Liver (tissue), 6 donors: ENCODE measurements at regions not wholly inside any gene's neighbourhood (a gene's known extent, or its start where the extent isn't known, plus 50 kb on each side); places are given as distances from the start of the nearest gene placed in this dataset.
"Not testable (repeated sequence)": the region's sequence is repeated elsewhere in the genome, so short reads cannot be mapped to it uniquely, and the experiment has no call there.

Experiments
- DNase-seq: peaks from one replicate; pipeline ENCODE4 v3.0.0-alpha.2; 2017; ENCODE audit warnings: low spot score
- H3K27ac ChIP-seq, 2 donors: one replicate each; pipeline ENCODE4 v1.7.0; 2013; ENCODE audit warnings: inconsistent platforms in 2 of 2, low read length in 2 of 2, control low read depth in 1 of 2, low read depth in 1 of 2, mild to moderate bottlenecking in 1 of 2
- H3K27me3 ChIP-seq, 4 donors: one replicate each; pipeline versions ENCODE4 v1.6.1 to v1.7.0; 2013; ENCODE audit warnings: low read length in 3 of 4, inconsistent platforms in 1 of 4, mild to moderate bottlenecking in 1 of 4, moderate library complexity in 1 of 4; ENCODE audit not compliant: control insufficient read depth in 4 of 4, insufficient read depth in 4 of 4
- H3K36me3 ChIP-seq, 4 donors: one replicate each; pipeline versions ENCODE4 v1.6.1 to v1.7.0; 2013; ENCODE audit warnings: low read length in 3 of 4, mild to moderate bottlenecking in 3 of 4, low read depth in 1 of 4, moderate library complexity in 1 of 4; ENCODE audit not compliant: control insufficient read depth in 4 of 4, insufficient read depth in 3 of 4
- H3K4me1 ChIP-seq, 4 donors: one replicate each; pipeline versions ENCODE4 v1.6.1 to v1.7.0; 2013; ENCODE audit warnings: low read length in 3 of 4, mild to moderate bottlenecking in 3 of 4, moderate library complexity in 1 of 4; ENCODE audit not compliant: control insufficient read depth in 4 of 4, insufficient read depth in 4 of 4
- H3K4me3 ChIP-seq, 3 donors: one replicate each; pipeline versions ENCODE4 v1.6.1 to v1.7.0; 2013; ENCODE audit warnings: low read length in 3 of 3, control low read depth in 1 of 3, low read depth in 1 of 3, mild to moderate bottlenecking in 1 of 3
- H3K9ac ChIP-seq, 2 donors: one replicate each; pipeline ENCODE4 v1.7.0; 2013; ENCODE audit warnings: low read length in 2 of 2, mild to moderate bottlenecking in 2 of 2, moderate library complexity in 2 of 2, control low read depth in 1 of 2, low read depth in 1 of 2
- H3K9me3 ChIP-seq, 4 donors: one replicate each; pipeline versions ENCODE4 v1.6.1 to v1.7.0; 2013; ENCODE audit warnings: low read length in 3 of 4; ENCODE audit not compliant: control insufficient read depth in 4 of 4
- WGBS: extraction: QIAGEN DNeasy Blood & Tissue Kit; methylation state at CpG from one replicate; pipeline ENCODE4 v1.1.7; 2013; 5-methylcytosine and 5-hydroxymethylcytosine counted together
- donor health status: healthy.
- donor health status: healthy.
- donor health status: healthy.

- Histone ChIP-seq H3K4me3 (peak overlapping the region in 1 of 3 donors; percentile 41), H3K9me3 (peaks cover 2 to 11% (median 7%) of the 10 kb centered on the region in 4 donors)
- not testable (repeated sequence) for H3K4me1 ChIP-seq, H3K36me3 ChIP-seq, H3K27me3 ChIP-seq, H3K9ac ChIP-seq, DNase-seq, H3K27ac ChIP-seq
- 60% methylated on average over 14 of the region's 14 CpGs for WGBS
Measured at GRCh38 chr21:8757399-8758093, 1763.8 kb upstream of the TPTE start.

GRCh38 chr21:8758921-8759367 lies 1762.4 kb upstream of the TPTE start:
- not testable (repeated sequence) for H3K4me3 ChIP-seq, H3K27ac ChIP-seq, H3K9ac ChIP-seq, DNase-seq, H3K4me1 ChIP-seq, H3K36me3 ChIP-seq, H3K27me3 ChIP-seq
- H3K9me3 ChIP-seq: peaks cover 2 to 11% (median 8%) of the 10 kb centered on the region in 4 donors
- 79% methylated on average over 25 of the region's 25 CpGs for WGBS

GRCh38 chr21:8762241-8762640 lies 1759.1 kb upstream of the TPTE start:
- H3K9me3 ChIP-seq: peaks cover 2 to 10% (median 7%) of the 10 kb centered on the region in 4 donors
- not testable (repeated sequence) for H3K27me3 ChIP-seq, H3K9ac ChIP-seq, H3K4me1 ChIP-seq, H3K27ac ChIP-seq, H3K4me3 ChIP-seq, H3K36me3 ChIP-seq, DNase-seq
- 11% methylated on average over 2 of the region's 2 CpGs for WGBS

GRCh38 chr21:8764416-8764815 lies 1757.0 kb upstream of the TPTE start:
- not testable (repeated sequence) for H3K27me3 ChIP-seq, H3K9me3 ChIP-seq, DNase-seq, H3K36me3 ChIP-seq, H3K4me3 ChIP-seq, H3K9ac ChIP-seq, H3K4me1 ChIP-seq, H3K27ac ChIP-seq
- WGBS: 70% methylated on average over 9 of the region's 9 CpGs

GRCh38 chr21:8766142-8766541 lies 1755.2 kb upstream of the TPTE start:
- not testable (repeated sequence) for H3K36me3 ChIP-seq, H3K27me3 ChIP-seq, H3K9ac ChIP-seq, H3K4me1 ChIP-seq, H3K27ac ChIP-seq, DNase-seq, H3K9me3 ChIP-seq, H3K4me3 ChIP-seq
- 45% methylated on average over 5 of the region's 5 CpGs for WGBS

- H3K9me3 ChIP-seq, DNase-seq, H3K4me1 ChIP-seq, H3K4me3 ChIP-seq, H3K36me3 ChIP-seq, H3K27me3 ChIP-seq, H3K9ac ChIP-seq, H3K27ac ChIP-seq: not testable (repeated sequence)
- 67% methylated on average over 13 of the region's 13 CpGs for WGBS
Measured at GRCh38 chr21:8772910-8773514, 1748.4 kb upstream of the TPTE start.

GRCh38 chr21:8775591-8776215 lies 1745.7 kb upstream of the TPTE start:
- H3K9me3 ChIP-seq, H3K27ac ChIP-seq: not testable (repeated sequence)
- 53% methylated on average over 14 of the region's 15 CpGs for WGBS

GRCh38 chr21:8777260-8777659 lies 1744.1 kb upstream of the TPTE start:
- DNase-seq, H3K9me3 ChIP-seq, H3K27ac ChIP-seq, H3K27me3 ChIP-seq, H3K9ac ChIP-seq, H3K36me3 ChIP-seq, H3K4me3 ChIP-seq, H3K4me1 ChIP-seq: not testable (repeated sequence)
- WGBS: 48% methylated on average over 8 of the region's 8 CpGs

More at GRCh38 chr21:8775591-8776215, 1745.7 kb upstream of the TPTE start:
- H3K4me3 ChIP-seq, H3K4me1 ChIP-seq, H3K36me3 ChIP-seq, H3K9ac ChIP-seq, DNase-seq, H3K27me3 ChIP-seq: not testable (repeated sequence)
